Activated naive CD4-positive, alpha-beta T cell treated with anti-CD3 and anti-CD28 coated beads, Interleukin-2, amount 50 U/mL, for 16 hours (primary cell): ENCODE measurements at regions not wholly inside any gene's neighbourhood (a gene's known extent, or its start where the extent isn't known, plus 50 kb on each side); places are given as distances from the start of the nearest gene placed in this dataset.

ENCODE experiments used
- DNase-seq: peaks from one replicate; pipeline ENCODE4 v3.0.0-alpha.2; 2020

- DNase-seq: no peak
These were observed 1124.2 kb upstream of the WWC1 start for GRCh38 chr5:167167191-167167795.

DNA sequence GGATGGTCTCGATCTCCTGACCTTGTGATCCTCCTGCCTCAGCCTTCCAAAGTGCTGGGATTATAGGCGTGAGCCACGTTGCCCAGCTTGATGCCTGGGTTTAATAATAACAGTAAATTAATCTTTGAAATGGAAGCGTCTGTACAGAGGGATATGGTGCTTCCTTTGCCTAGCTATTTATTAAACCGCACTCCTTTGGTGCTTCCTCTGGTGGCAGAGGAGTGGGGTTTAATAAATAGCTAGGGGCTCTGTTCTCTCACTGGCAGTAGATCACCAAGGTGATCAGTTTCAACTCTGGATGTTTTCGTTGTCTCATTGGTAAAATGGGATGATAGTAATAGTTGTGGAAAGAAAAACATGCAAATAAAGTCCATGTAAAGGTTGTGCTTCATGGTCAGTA lies 1122.5 kb upstream of the WWC1 start:
- DNase-seq: no peak

GRCh38 chr5:167171056-167171455 lies 1120.4 kb upstream of the WWC1 start:
- DNase-seq: no peak

- no peak for DNase-seq
These were observed 1113.7 kb upstream of the WWC1 start for GRCh38 chr5:167177736-167178135.

DNA sequence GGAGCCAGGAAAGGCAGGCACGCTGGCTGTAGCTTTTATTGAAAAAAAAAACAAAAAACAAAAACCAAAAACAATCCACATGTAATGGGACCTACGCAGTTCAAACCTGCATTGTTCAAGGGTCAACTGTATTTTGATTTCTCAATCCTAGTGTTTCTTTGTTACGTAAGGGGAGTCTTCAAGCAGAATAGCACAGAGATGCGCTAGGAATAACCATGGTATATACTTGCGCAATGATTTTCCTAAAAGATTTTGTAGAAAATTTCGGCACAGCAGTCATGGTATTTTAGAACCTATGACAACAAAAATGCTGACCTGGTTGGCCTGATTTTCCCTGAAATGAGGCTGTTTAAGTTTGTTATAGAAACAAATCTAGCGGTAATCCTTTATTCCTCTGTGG lies 1110.5 kb upstream of the WWC1 start:
- no peak for DNase-seq

DNA sequence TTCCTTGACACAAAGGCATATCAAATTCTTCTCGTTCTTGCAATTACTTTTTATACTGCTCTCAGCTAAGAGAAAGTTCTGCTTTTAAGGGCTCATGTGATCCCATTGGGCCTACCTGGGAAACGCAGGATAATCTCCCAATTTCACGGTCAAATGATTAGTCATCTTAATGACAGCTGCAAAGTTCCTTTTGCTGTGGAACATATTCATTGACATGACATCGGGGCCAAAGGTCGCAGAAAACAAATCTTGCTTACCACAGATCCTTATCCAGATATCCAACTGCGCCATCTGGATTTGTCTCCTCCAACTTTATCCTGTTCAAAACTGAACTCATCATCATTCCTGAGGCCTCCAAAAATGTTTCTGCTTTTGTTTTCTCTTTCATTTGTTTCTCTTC lies 1085.6 kb upstream of the WWC1 start:
- DNase-seq: no peak

DNA sequence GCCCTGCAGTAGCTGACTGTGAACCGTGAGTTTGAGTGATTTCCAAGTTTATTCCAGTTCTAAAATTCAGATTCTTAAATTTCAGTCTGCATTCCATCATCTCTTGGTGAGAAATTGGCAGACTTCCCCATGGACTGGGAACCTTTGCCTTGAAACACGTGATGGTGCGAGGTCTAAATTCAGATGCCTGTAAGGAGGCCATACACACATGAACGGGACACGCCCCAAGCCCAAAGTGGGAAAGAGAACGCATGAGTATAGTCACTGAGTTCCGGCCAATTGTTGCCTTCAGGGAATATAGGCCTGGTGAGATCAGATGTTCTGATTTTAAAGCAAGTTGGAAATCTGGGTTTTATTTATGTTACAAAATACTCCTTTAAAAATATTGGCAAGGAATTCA lies 1084.4 kb upstream of the WWC1 start:
- DNase-seq: no peak

DNA sequence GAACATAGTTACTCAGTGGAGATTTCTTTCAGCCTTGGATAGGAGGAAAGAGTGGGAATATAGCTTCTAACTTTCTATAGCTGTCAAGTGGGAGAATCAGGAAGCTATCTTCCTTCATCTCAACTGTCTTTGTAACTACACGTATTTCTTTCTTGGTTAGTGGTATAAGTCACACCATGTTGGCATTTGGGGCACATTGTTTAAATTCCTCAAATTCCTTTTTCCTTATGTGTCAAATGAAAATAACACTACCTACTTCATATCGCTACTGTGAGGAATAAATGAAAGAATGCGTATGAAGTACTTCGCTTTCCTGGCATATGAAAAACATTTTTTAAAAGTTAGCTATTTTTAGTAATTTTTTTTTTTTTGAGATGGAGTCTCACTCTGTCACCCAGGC lies 1082.5 kb upstream of the WWC1 start:
- no peak for DNase-seq

DNA sequence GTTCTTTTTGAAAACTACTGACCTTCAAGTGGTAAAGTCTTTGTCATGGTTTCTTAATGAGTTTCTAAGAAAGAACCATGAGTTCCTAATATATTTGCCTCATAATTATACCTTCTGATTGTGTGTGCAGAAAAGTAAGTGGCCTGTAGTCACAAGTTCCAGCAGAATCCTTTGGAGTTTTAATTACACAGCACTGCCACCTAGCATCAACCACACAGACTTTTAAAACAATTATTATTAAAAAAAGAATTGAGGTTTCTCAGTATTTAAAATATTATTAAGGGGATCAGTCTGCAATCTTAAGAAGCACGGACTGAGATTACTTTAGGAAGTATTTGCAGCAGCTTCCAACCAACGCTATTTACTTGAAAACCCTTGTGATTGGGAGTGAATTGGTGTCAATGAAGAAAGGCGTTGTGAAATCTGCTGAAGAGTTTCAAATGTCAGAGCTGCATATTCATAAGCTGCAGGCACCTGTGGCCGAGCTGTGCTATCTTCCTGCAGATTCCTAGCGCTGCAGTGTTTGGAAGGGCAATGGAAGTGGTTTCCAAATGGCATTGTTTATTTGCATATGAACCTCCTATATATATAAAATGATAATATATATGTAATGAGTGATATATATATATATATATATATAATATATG lies 1074.2 kb upstream of the WWC1 start:
- DNase-seq: no peak

DNA sequence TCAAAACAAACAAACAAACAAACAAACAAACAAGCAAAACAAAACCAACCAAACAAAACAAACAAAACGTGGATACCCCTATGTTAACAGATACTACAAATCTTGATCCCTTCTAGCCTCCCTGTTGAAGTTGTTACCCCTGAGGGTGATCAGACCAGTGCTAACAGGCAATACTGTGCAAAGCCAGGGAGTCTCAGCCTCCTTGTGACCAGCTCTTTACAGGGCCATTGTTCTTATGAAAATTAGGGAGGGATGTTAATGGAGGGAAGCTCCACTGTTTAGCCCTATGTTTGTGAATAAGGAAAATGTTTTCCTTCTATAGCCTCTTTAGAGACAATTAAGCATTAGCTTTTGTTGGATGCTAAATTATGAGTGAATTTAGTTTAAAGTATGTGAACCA lies 1072.1 kb upstream of the WWC1 start:
- DNase-seq: no peak

DNA sequence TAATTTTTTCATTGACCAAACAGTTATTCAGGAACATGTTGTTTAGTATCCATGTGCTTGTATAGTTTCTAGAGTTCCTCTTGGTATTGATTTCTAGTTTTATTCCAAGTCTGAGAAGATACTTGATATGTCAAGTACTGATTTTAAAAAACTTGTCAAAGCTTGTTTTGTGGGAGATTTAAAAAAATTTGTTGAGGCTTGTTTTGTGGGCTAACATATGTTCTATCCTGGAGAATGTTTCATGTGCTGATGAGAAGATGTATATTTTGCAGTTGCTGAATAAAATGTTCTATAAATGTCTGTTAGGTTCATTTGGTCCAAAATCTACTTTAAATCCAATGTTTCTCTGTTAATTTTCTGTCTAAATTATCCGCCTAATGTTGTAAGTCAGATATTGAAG lies 1065.1 kb upstream of the WWC1 start:
- no peak for DNase-seq

- no peak for DNase-seq
These were observed 1063.3 kb upstream of the WWC1 start for GRCh38 chr5:167228134-167228533.

DNA sequence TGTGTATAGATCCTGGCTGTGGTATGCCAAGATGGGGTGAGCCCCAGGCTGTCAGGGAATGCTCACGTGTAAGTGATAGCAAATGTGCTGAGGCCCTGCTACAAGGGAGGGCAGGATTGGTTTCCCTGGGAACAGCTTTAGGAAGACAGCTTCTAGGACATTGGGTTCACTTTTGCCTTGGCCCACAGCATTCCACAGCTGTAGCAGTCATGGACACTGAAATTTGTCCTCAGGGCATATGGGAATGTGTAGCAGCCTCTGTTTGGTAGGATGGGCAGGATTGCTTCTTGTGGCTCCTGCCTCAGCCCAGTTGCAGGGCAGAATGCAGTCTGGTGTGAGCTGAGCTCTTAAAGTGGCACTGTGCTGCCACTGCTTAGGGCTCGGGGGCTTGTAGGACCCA lies 1061.7 kb upstream of the WWC1 start:
- DNase-seq: no peak

- no peak for DNase-seq
These were observed 1061.0 kb upstream of the WWC1 start for GRCh38 chr5:167230414-167230813.

GRCh38 chr5:167232675-167233311 lies 1058.7 kb upstream of the WWC1 start:
- no peak for DNase-seq

DNA sequence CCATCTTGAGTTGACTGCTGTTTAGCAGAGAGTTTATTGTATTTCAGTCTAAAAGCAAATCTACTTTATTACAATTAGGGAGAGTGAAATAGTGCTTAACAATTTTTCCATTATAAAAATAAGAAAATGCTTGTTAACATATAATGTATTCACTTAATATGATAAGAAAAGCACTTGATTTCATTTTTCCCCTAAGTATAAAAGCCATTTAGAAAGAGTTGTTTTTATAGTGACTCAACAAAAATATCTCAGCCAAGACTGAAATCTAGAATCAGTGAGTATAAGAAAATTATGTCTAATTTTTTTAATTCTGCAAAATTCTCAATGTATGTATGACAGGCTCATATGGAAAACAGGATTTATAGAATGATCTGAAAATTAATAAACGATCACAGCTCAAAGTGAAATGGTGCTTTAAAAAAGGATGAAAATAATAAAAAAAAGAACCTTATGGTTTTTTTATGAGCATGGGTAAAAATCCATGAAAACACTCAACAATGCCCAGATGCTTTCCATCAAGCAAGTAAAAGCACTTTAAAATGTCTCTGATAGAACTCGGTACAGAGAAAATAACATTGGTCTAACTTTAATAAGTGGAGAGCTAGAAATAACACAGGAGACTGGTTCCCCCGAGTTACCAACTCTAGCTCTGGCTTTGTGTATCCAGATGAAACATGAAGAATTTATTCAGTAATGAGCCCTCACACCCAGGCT lies 1057.8 kb upstream of the WWC1 start:
- DNase-seq: no peak

GRCh38 chr5:167241436-167242067 lies 1049.9 kb upstream of the WWC1 start:
- DNase-seq: no peak

DNA sequence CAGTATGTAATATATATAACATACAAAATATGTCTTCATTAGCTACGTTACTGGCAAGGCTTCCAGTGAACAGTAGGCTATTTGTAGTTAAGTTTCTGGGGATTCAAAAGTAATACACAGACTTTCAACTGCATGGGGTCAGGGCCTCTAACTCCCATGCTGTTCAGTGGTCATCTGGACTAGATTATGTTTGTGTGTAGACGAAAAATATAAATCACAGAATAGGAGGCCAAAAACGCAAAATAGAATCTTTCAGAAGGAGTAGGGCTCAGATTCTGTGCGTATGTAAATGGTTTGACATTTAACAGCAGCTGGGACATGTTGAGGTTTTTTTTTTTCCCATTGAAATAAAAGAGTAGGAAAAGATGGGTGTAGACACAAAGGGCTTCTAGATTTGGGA lies 1048.7 kb upstream of the WWC1 start:
- no peak for DNase-seq

DNA sequence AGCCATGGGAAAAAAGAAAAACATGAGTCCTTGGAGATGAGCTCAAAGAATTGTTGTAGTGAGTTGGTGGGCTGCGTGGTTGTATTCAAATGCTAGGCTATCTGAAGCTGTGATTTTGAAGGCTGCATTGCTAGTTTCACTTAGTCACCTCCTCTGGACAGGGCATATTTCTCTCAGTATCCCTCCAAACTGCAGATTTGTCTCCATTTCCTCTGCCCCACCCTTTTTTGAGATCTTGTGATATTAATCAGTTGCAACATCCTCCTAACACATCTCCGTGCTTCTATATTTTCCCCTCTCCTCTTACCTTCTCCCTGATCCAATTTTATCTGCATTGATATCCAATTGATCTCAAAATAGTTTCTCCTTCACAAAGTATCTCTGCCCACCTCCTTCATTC lies 1048.0 kb upstream of the WWC1 start:
- no peak for DNase-seq

DNA sequence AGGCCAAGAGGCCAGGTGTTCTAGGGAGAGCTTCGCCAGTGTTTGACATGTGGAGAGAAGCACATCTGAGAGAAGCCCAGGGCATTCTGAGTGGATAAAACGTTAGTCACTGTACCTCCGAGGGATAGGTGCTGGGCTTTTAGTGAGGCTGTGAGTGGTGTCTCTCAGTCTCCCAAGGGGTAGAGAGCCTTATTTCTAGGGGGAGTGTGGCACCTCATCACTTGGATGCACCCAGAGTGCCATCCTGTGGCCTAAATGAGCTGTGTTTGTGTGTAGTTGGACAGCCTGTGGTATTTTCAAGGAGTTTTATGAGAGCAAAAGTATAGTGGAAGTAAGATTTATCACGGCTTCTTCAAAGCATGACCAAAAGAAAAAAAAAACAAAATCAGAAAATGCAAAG lies 1046.9 kb upstream of the WWC1 start:
- no peak for DNase-seq

GRCh38 chr5:167245868-167246267 lies 1045.6 kb upstream of the WWC1 start:
- DNase-seq: no peak

GRCh38 chr5:167247816-167248215 lies 1043.6 kb upstream of the WWC1 start:
- no peak for DNase-seq

DNA sequence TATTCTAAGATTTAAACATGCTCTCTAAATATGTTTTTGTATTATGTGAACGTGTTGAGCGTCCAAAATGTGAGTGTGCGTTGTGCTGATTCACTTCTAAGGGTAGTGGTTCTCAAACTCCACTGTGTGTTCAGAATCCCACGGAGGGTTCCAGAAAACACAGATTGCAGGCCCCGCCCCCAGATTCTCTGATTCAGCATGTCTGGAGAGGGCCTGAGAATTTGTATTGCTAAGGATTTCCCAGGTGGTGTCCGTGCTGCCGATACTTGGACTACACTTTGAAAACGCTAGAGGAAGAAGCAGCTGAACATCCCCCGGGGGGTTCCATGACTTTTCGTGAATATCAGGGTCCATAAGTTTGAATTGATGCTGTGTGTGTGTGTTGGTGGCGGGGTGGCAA lies 1043.2 kb upstream of the WWC1 start:
- DNase-seq: no peak

GRCh38 chr5:167250996-167251395 lies 1040.4 kb upstream of the WWC1 start:
- no peak for DNase-seq
